ENCODE measurements at regions not wholly inside any gene's neighbourhood (a gene's known extent, or its start where the extent isn't known, plus 50 kb on each side); places are given as distances from the start of the nearest gene placed in this dataset.

- no peak for TF ChIP-seq CTCF (tag by site-specific recombination; IDR thresholded peaks at IDR 0.05)
- TF ChIP-seq ZBTB11 (tag by site-specific recombination; conservative IDR thresholded peaks at IDR 0.05; ENCODE audit: low read depth), result no peak
- no peak for TF ChIP-seq ZNF138 (tag by site-specific recombination; IDR thresholded peaks at IDR 0.05; ENCODE audit: borderline replicate concordance)
- no peak for TF ChIP-seq ZNF830 (tag by site-specific recombination; IDR thresholded peaks at IDR 0.05; ENCODE audit: low read depth)
- no peak for TF ChIP-seq ZSCAN23 (tag by site-specific recombination; IDR thresholded peaks at IDR 0.05)
- no peak for TF ChIP-seq ZNF302 (tag by site-specific recombination; IDR thresholded peaks at IDR 0.05; ENCODE audit: low read depth)
- no peak for TF ChIP-seq GLI2 (tag by site-specific recombination; IDR thresholded peaks at IDR 0.05; ENCODE audit: borderline replicate concordance, low read depth)
- TF ChIP-seq ZBTB8A (tag by site-specific recombination; IDR thresholded peaks at IDR 0.05), result no peak
- TF ChIP-seq, protein P1, sequence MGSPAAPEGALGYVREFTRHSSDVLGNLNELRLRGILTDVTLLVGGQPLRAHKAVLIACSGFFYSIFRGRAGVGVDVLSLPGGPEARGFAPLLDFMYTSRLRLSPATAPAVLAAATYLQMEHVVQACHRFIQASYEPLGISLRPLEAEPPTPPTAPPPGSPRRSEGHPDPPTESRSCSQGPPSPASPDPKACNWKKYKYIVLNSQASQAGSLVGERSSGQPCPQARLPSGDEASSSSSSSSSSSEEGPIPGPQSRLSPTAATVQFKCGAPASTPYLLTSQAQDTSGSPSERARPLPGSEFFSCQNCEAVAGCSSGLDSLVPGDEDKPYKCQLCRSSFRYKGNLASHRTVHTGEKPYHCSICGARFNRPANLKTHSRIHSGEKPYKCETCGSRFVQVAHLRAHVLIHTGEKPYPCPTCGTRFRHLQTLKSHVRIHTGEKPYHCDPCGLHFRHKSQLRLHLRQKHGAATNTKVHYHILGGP (tag by site-specific recombination; IDR thresholded peaks at IDR 0.05), result no peak
Observed at GRCh38 chr12:107180272-107180671, 86.9 kb upstream of the CRY1 start.
